ENCODE measurements at regions not wholly inside any gene's neighbourhood (a gene's known extent, or its start where the extent isn't known, plus 50 kb on each side); places are given as distances from the start of the nearest gene placed in this dataset.

- WGBS = 94% methylated on average over 2 of the region's 2 CpGs
- no peak overlapping the region for H3K27ac ChIP-seq
- no peaks in the 10 kb centered on the region for H3K36me3 ChIP-seq
- H3K4me1 ChIP-seq (replicated peaks) = no peaks in the 10 kb centered on the region
- H3K27me3 ChIP-seq (replicated peaks; ENCODE audit: insufficient read depth) = no peaks in the 10 kb centered on the region
- no peak for DNase-seq (ENCODE audit: low spot score)
- no peaks in the 10 kb centered on the region for H3K9me3 ChIP-seq
- H3K4me3 ChIP-seq = no peak overlapping the region
- intact Hi-C loops (cut with DNase I) = no loop called here
- no peak for TF ChIP-seq POLR2A (IDR thresholded peaks at IDR 0.05)
- TF ChIP-seq POLR2AphosphoS5 (IDR thresholded peaks at IDR 0.05) = no peak
Observed at GRCh38 chr7:68152205-68152604, 1155.6 kb downstream of the TYW1 start.

GRCh38 chr7:68155676-68156075, 1159.0 kb downstream of the TYW1 start:
- Histone ChIP-seq H3K27ac (no peak overlapping the region), H3K4me3 (no peak overlapping the region), H3K36me3 (no peaks in the 10 kb centered on the region), H3K4me1 (replicated peaks) (no peaks in the 10 kb centered on the region), H3K27me3 (replicated peaks; ENCODE audit: insufficient read depth) (no peaks in the 10 kb centered on the region), H3K9me3 (no peaks in the 10 kb centered on the region)
- TF ChIP-seq POLR2AphosphoS5 (IDR thresholded peaks at IDR 0.05) (no peak), POLR2A (IDR thresholded peaks at IDR 0.05) (no peak), CTCF (IDR thresholded peaks at IDR 0.05) (no peak)
- intact Hi-C loops (cut with DNase I) = no loop called here
- no peak for DNase-seq (ENCODE audit: low spot score)
- 99% methylated on average over 2 of the region's 2 CpGs for WGBS

GRCh38 chr7:68158686-68159295, 1162.2 kb downstream of the TYW1 start:
- no peak overlapping the region for H3K27ac ChIP-seq
- no peak for TF ChIP-seq POLR2AphosphoS5 (IDR thresholded peaks at IDR 0.05)
- no peak for TF ChIP-seq CTCF (IDR thresholded peaks at IDR 0.05)
- no peak for TF ChIP-seq POLR2A (IDR thresholded peaks at IDR 0.05)
- WGBS = 10% methylated on average over 2 of the region's 2 CpGs
- no peaks in the 10 kb centered on the region for H3K27me3 ChIP-seq (replicated peaks; ENCODE audit: insufficient read depth)
- no peak overlapping the region for H3K4me3 ChIP-seq
- no peaks in the 10 kb centered on the region for H3K9me3 ChIP-seq
- DNase-seq (ENCODE audit: low spot score) = no peak
- H3K4me1 ChIP-seq (replicated peaks) = no peaks in the 10 kb centered on the region
- intact Hi-C loops (cut with DNase I) = no loop called here
- H3K36me3 ChIP-seq = no peaks in the 10 kb centered on the region

- 92% methylated on average over 8 of the region's 8 CpGs for WGBS
- H3K4me1 ChIP-seq (replicated peaks) = no peaks in the 10 kb centered on the region
Observed at GRCh38 chr7:68162712-68163111, 1166.1 kb downstream of the TYW1 start.

GRCh38 chr7:68166525-68166924, 1169.9 kb downstream of the TYW1 start:
- intact Hi-C loops (cut with DNase I) = no loop called here
- Histone ChIP-seq H3K4me1 (replicated peaks) (no peaks in the 10 kb centered on the region), H3K27ac (no peak overlapping the region), H3K9me3 (no peaks in the 10 kb centered on the region), H3K4me3 (no peak overlapping the region), H3K36me3 (no peaks in the 10 kb centered on the region), H3K27me3 (replicated peaks; ENCODE audit: insufficient read depth) (no peaks in the 10 kb centered on the region)
- no peak for TF ChIP-seq POLR2AphosphoS5 (IDR thresholded peaks at IDR 0.05)
- TF ChIP-seq POLR2A (IDR thresholded peaks at IDR 0.05) = no peak
- TF ChIP-seq CTCF (IDR thresholded peaks at IDR 0.05) = no peak
- 26% methylated on average over 3 of the region's 3 CpGs for WGBS
- DNase-seq (ENCODE audit: low spot score) = no peak

More at GRCh38 chr7:68162712-68163111, 1166.1 kb downstream of the TYW1 start:
- DNase-seq (ENCODE audit: low spot score) = no peak
- intact Hi-C loops (cut with DNase I) = no loop called here
- Histone ChIP-seq H3K36me3 (no peaks in the 10 kb centered on the region), H3K27me3 (replicated peaks; ENCODE audit: insufficient read depth) (no peaks in the 10 kb centered on the region), H3K4me3 (no peak overlapping the region), H3K9me3 (no peaks in the 10 kb centered on the region), H3K27ac (no peak overlapping the region)
- TF ChIP-seq POLR2AphosphoS5 (IDR thresholded peaks at IDR 0.05) (no peak), CTCF (IDR thresholded peaks at IDR 0.05) (no peak), POLR2A (IDR thresholded peaks at IDR 0.05) (no peak)
